ENCODE measurements at regions not wholly inside any gene's neighbourhood (a gene's known extent, or its start where the extent isn't known, plus 50 kb on each side); places are given as distances from the start of the nearest gene placed in this dataset.
"Not testable (repeated sequence)": the region's sequence is repeated elsewhere in the genome, so short reads cannot be mapped to it uniquely, and the experiment has no call there.

DNA sequence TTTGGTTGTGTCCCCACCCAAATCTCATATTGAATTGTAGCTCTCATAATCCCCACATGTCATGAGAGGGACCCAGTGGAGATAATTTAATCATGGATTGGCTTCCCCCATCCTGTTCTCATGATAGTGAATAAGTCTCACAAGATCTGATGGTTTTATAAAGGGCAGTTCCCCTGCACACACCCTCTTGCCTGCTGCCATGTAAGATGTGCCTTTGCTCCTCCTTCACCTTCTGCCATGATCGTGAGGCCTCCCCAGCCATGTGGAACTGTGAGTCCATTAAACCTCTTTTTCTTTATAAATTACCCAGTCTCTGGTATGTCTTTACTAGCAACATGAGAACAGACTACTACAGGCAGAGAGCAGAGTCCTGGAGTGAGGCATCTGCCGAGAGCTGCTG, 90.2 kb upstream of the SLC45A1 start:
- DNase-seq, result not testable (repeated sequence)

GRCh38 chr1:8226747-8227146, 91.2 kb upstream of the SLC45A1 start:
- no peak for DNase-seq

GRCh38 chr1:8226024-8226423, 91.9 kb upstream of the SLC45A1 start:
- DNase-seq, result not testable (repeated sequence)

GRCh38 chr1:8223526-8223925, 94.4 kb upstream of the SLC45A1 start:
- no peak for DNase-seq

- no peak for DNase-seq
Observed at GRCh38 chr1:8222789-8223188, 95.1 kb upstream of the SLC45A1 start.

- no peak for DNase-seq
Observed at GRCh38 chr1:8219530-8219929, 98.4 kb upstream of the SLC45A1 start.

DNA sequence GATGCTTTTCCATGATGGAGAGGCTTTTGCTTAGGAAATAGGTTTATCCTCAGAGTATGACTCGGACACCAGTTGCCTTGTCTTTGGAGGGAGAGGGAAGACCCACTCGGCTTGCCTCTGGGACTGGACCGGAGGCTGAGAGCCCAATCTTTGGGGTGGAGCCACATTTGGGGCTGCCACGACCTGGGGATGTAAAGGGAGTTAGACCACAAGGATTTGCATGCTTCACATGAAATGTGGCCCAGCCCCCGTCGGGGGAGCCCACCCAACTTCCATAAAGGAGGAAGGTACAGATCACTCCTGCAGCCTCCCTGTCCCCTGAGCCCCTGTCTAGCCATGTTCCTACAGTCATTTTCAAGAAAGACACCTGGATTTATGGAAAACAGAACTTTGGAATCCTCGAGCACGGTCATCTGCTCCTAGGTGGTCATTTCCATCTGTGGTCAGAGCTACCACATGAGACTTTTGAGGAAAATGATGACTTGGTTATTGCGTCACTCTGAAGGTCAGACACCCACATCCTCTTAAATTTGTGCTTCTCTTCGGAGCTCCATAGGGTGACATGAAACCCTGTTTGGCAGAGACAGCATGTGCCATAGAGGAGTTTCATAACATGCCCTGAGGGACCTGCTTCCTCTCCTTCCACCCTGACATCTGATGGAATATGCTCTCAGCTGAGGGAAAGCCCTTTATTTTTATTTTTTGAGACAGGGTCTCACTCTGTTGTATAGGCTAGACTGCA, 99.4 kb upstream of the SLC45A1 start:
- DNase-seq, result peak; percentile 74 to 83

DNA sequence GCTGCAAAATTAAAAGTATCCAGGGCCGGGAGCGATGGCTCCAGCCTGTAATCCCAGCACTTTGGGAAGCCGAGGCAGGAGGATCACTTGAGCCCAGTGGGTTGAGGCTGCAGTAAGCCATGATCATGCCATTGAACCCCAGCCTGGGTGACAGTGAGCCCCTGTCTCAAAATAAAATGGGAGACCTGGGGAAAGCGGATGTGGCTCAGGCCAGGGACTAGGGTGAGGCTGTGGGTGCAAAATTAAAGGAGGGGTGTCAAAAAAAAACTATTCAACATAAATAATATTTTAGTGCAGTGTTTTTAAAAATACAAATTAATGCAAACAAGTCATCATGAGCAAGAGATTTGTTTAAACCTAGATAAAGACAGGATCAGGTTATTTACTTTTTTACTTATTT, 100.1 kb upstream of the SLC45A1 start:
- DNase-seq, result no peak

DNA sequence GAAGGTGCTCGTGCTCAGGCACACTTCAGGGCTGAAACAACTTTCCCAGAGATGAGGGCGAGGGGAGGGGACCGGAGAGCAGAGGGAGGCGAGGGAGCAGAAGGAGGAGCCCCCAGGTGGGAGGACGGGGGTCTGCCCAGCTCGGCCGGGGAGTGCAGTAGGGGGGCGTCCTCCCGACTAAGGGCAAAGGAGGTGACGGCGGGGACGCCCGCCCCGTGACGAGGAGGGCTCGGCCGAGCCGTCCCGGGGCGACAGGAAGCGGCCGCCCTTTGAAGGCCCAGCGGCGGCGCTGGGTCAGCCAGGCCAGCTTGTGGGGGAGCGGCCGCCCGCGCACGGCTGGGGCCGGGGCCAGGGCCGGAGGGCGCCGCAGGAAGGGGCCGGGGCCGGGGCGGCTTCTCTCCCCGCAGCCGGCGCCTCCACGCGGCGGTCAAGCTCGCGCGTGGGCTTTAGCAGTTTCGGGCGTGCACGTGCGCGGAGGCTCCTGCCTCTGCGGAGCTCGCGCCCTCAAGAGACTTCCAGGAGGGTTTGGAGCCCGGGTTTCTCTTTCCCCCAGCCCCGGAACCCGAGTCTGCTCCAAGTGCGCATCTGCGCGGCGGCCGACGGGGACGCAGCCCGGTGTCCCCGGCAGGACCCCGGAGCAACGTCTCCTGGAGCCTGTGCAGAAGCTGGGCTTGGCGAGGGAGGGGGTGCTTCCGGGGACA, 100.8 kb upstream of the SLC45A1 start:
- no peak for DNase-seq

GRCh38 chr1:8216005-8216404, 101.9 kb upstream of the SLC45A1 start:
- DNase-seq, result no peak

GRCh38 chr1:8214501-8215173, 103.3 kb upstream of the SLC45A1 start:
- DNase-seq, result no peak

- DNase-seq, result no peak
Observed at GRCh38 chr1:8213676-8214075, 104.2 kb upstream of the SLC45A1 start.

DNA sequence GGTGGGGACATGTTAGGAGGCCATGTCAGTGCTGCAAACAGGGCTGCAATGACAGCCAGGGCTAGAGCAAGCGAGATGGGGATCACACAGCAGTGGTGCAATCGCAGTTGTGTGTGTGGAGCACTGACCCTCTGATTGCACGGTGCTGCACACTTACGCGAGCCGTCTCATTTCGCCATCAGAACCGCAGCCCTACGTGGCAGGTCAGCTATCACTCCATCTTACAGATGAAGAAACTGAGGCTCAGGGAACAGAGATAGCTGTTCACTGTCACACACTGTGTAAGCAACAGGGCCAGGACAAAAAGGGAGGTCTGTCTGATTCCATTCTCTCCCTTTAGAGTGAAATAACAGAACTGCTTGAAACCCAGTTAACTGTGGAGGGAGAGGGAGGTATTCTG, 104.8 kb upstream of the SLC45A1 start:
- DNase-seq, result no peak

- DNase-seq, result no peak
Observed at GRCh38 chr1:8212580-8213031, 105.3 kb upstream of the SLC45A1 start.

DNA sequence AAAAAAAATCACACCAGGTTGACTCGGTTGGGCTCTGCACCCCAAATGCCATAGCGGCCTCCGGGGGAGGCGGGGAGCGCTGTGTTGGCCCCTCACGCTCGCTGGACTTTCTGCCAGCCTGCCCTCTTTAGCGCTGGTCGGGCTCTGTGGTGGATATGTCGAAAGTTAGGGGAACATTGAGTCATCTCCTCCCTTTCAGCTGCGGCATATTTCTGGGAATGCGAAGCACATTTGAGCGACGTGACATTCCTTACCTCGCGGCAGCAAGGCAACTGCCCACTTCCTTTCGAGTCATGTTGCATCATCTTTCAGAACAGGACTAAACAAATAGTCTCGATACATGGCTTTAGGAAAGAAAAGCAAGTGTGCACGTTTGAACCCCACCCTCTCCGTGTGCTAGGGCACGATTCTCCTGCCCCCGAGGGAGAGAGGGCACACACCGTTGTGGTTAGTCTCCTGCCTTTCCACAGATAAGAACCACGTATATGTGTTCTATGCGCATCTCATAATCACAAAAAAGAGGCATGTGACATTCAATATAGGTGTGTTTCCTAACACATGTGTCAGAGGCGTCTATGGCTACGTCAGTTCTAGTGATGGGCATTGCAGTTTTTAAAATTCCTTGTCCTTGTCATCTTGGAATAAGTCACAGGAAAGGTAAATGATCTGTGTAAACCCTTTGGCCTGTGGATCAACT, 105.9 kb upstream of the SLC45A1 start:
- peak; percentile 46 to 61 for DNase-seq

DNA sequence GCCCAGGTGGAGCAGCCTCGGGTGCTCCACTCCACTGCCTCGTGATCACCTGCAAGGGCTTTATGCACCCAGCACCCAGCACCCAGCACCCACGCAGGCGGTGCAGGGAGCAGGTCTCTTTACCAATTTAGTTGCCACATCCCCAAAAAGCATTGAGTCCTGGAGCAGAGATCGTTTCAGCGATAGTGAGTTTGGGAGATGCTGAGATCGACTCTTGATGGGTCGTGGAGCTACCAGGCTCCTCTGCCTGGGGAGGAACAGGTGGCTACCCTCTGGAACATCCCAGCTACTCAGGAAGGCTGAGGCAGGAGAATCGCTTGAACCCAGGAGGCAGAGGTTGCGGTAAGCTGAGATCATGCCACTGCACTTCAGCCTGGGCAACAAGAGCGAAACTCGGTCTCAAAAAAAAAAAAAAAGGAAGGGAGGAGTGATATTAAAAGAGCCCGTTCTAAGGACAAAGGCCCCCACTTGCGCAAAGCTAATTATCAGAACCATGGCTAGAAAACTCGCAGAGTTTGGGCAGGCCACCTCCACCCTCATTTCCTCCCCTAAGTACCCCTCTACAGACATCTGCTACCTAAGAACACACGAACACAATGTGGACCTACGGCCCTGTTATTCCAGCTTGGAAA, 106.5 kb upstream of the SLC45A1 start:
- peak in 1 of 2 donors; percentile 33 for DNase-seq

DNA sequence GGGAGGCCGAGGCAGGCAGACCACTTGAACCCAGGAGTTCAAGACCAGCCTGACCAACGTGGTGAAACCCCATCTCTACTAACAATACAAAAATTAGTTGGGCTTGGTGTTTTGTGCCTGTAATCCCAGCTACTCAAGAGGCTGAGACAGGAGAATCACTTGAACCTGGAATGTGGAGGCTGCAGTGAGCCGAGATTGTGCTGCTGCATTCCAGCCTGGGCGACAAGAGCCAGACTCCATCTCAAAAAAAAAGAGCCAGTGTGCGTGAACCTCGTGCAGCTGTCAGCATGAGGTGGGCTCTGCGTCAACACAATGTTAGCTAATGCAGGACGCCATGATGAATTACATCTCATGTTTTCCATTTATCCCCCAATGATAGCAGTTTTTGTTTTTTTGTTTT, 110.7 kb upstream of the SLC45A1 start:
- no peak for DNase-seq

- no peak for DNase-seq
Observed at GRCh38 chr1:8206391-8206790, 111.5 kb upstream of the SLC45A1 start.

GRCh38 chr1:8205771-8206170, 112.1 kb upstream of the SLC45A1 start:
- DNase-seq, result no peak

- no peak for DNase-seq
Observed at GRCh38 chr1:8204826-8205225, 113.1 kb upstream of the SLC45A1 start.

GRCh38 chr1:8203551-8203950, 114.4 kb upstream of the SLC45A1 start:
- DNase-seq, result no peak

DNA sequence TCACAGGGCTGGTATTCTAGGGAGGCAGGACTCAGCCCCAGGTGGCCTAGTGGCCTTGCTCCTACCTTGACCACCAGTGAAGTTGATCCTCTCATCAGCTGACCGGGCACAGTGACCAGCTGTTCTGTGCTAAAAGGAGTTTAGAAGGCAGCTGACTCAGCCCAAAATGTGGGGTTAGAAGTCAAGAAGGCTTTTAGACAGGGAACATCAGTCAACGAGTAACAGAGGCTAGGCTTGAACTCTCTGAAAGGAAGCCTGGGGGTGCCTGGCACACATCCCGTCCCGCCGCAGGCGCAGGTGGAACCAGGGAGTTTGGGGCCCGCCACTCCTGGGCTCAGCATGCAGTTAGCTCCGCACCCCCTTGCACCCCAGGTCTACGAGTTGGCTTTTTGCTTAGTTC, 114.9 kb upstream of the SLC45A1 start:
- DNase-seq, result no peak

All from inflammatory macrophage treated with lipopolysaccharide for 1 hour (primary cell).